ENCODE measurements at regions not wholly inside any gene's neighbourhood (a gene's known extent, or its start where the extent isn't known, plus 50 kb on each side); places are given as distances from the start of the nearest gene placed in this dataset.

DNA sequence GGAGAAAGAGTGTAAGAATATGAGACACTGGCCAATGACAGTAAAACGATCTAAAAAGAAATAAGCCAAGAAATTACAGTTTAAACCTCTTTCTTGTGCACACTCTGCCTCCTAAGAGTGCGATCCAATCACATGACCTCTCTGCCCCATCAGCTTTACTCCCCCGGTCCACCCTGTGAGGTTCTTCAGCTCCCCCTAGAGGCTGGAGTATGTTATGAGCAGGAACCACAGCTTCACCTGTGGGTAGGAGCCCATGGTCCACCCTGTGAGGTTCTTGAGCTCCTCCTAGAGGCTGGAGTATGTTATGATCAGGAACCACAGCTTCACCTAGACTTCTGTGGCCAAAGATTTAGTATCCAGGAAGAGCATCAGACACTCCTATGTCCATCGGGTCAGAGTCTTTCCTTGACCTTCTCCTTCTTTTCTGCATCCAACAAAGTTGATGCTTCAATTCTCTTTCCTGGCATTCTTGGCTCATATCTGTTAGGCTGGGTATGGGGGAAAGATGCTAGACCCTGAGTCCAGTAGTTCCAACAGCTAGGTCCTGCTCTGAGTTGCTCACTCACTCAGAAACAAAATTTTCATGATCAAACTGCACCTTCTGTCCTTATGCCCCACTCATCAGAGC, 164.0 kb downstream of the MINAR1 start:
- no peaks in the 10 kb centered on the region for H3K36me3 Mint-ChIP-seq (ENCODE audit: insufficient read depth)
- H3K9me3 Mint-ChIP-seq, result no peaks in the 10 kb centered on the region
- no peaks in the 10 kb centered on the region for H3K4me1 Mint-ChIP-seq
- H3K27me3 Mint-ChIP-seq, result peaks cover 54% of the 10 kb centered on the region
- DNase-seq (ENCODE audit: low spot score in 2 of 2) (no peak), ATAC-seq (replicated peaks; ENCODE audit: extremely low read depth, poor library complexity, severe bottlenecking) (no peak)
- no peak overlapping the region for H3K4me3 Mint-ChIP-seq
- no peak overlapping the region for H3K27ac Mint-ChIP-seq (ENCODE audit: low read depth)

GRCh38 chr15:79598639-79599038, 166.5 kb downstream of the MINAR1 start:
- H3K4me3 Mint-ChIP-seq, result no peak overlapping the region
- DNase-seq (ENCODE audit: low spot score in 2 of 2), result no peak
- no peak for ATAC-seq (replicated peaks; ENCODE audit: extremely low read depth, poor library complexity, severe bottlenecking)

DNA sequence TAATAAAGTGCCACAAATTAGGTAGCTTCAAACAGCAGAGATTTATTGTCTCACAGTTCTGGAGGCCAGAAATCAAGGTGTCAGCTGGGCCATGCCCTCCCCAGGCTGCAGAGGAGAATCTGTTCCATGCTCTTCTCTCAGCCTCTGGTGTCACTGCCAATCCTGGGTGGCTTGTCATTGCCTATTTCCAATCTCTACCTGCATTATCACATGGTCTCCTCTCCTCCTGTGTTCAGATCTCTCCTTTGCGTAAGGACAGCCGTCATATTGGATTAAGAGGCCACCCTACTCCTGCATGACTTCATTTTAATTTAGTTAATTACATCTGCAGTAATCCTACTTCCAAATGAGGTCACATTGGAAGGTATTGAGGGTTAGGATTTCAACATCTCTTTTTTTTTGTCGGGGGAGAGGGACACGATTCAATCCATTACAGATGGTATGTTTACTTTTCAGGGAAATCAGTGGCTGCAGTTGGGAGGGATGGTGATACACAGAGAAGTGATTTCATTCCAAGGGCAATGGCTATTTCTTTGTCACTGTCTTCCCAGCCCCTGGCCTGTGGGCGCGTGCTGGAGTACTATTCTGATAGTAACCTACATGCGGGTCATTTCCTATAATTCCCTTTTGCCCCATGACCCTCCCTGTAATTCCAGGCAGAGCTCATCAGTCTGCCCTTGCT, 169.4 kb downstream of the MINAR1 start:
- DNase-seq (ENCODE audit: low spot score in 2 of 2) (no peak), ATAC-seq (replicated peaks; ENCODE audit: extremely low read depth, poor library complexity, severe bottlenecking) (no peak)
- no peak overlapping the region for H3K4me3 Mint-ChIP-seq
- H3K9me3 Mint-ChIP-seq, result no peaks in the 10 kb centered on the region
- H3K27me3 Mint-ChIP-seq, result peaks cover 42% of the 10 kb centered on the region
- no peaks in the 10 kb centered on the region for H3K36me3 Mint-ChIP-seq (ENCODE audit: insufficient read depth)
- H3K4me1 Mint-ChIP-seq, result no peaks in the 10 kb centered on the region
- H3K27ac Mint-ChIP-seq (ENCODE audit: low read depth), result no peak overlapping the region

More at GRCh38 chr15:79598639-79599038, 166.5 kb downstream of the MINAR1 start:
- peaks cover 45% of the 10 kb centered on the region for H3K27me3 Mint-ChIP-seq
- no peaks in the 10 kb centered on the region for H3K36me3 Mint-ChIP-seq (ENCODE audit: insufficient read depth)
- no peak overlapping the region for H3K27ac Mint-ChIP-seq (ENCODE audit: low read depth)
- H3K4me1 Mint-ChIP-seq, result no peaks in the 10 kb centered on the region
- no peaks in the 10 kb centered on the region for H3K9me3 Mint-ChIP-seq

GRCh38 chr15:79602180-79602579, 170.0 kb downstream of the MINAR1 start:
- Mint-ChIP-seq H3K4me3 (no peak overlapping the region), H3K4me1 (no peaks in the 10 kb centered on the region), H3K27me3 (peaks cover 48% of the 10 kb centered on the region), H3K27ac (ENCODE audit: low read depth) (no peak overlapping the region), H3K36me3 (ENCODE audit: insufficient read depth) (no peaks in the 10 kb centered on the region), H3K9me3 (no peaks in the 10 kb centered on the region)
- ATAC-seq (replicated peaks; ENCODE audit: extremely low read depth, poor library complexity, severe bottlenecking) (no peak), DNase-seq (ENCODE audit: low spot score in 2 of 2) (no peak)

GRCh38 chr15:79602731-79603130, 170.6 kb downstream of the MINAR1 start:
- H3K27ac Mint-ChIP-seq (ENCODE audit: low read depth), result no peak overlapping the region
- H3K4me3 Mint-ChIP-seq, result no peak overlapping the region
- H3K9me3 Mint-ChIP-seq, result no peaks in the 10 kb centered on the region
- no peaks in the 10 kb centered on the region for H3K36me3 Mint-ChIP-seq (ENCODE audit: insufficient read depth)
- no peaks in the 10 kb centered on the region for H3K4me1 Mint-ChIP-seq
- H3K27me3 Mint-ChIP-seq, result peaks cover 52% of the 10 kb centered on the region
- ATAC-seq (replicated peaks; ENCODE audit: extremely low read depth, poor library complexity, severe bottlenecking) (no peak), DNase-seq (ENCODE audit: low spot score in 2 of 2) (no peak)

DNA sequence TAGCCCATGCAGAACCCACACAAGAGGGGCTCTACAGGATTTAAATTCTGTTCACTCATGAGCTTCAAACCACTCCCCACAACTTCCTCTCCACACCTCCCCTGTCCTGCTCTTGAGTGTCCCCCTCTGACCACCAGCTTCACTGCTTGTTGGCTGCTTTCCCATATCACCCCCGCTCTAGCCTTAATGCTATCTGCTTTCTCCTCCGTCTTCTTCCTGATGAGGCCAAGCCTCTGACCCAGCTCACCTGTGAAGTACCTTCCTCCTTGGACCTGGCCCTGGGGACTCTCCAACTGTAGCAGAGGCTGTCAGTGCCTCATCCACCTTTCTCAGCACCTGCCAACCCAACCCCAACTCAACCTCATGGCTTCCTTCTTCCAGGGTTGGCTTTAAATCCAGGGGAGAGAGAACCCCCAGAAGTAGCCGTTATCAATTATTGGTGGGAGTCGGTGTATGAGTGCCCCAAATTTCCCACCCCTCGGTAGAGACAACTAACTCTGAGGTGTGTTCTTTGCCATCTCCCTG, 174.8 kb downstream of the MINAR1 start:
- DNase-seq (ENCODE audit: low spot score in 2 of 2) (no peak), ATAC-seq (replicated peaks; ENCODE audit: extremely low read depth, poor library complexity, severe bottlenecking) (no peak)
- Mint-ChIP-seq H3K9me3 (no peaks in the 10 kb centered on the region), H3K4me3 (no peak overlapping the region), H3K27me3 (peaks cover 19% of the 10 kb centered on the region), H3K4me1 (no peaks in the 10 kb centered on the region), H3K36me3 (ENCODE audit: insufficient read depth) (no peaks in the 10 kb centered on the region), H3K27ac (ENCODE audit: low read depth) (no peak overlapping the region)

- ATAC-seq (replicated peaks; ENCODE audit: extremely low read depth, poor library complexity, severe bottlenecking) (no peak), DNase-seq (ENCODE audit: low spot score in 2 of 2) (no peak)
- Mint-ChIP-seq H3K27ac (ENCODE audit: low read depth) (no peak overlapping the region), H3K4me3 (no peak overlapping the region), H3K4me1 (no peaks in the 10 kb centered on the region), H3K27me3 (peaks cover 21% of the 10 kb centered on the region), H3K9me3 (no peaks in the 10 kb centered on the region), H3K36me3 (ENCODE audit: insufficient read depth) (no peaks in the 10 kb centered on the region)
Measured at GRCh38 chr15:79608066-79608864, 176.1 kb downstream of the MINAR1 start.

GRCh38 chr15:79609506-79609905, 177.4 kb downstream of the MINAR1 start:
- H3K36me3 Mint-ChIP-seq (ENCODE audit: insufficient read depth), result no peaks in the 10 kb centered on the region

GRCh38 chr15:79610021-79610420, 177.9 kb downstream of the MINAR1 start:
- ATAC-seq (replicated peaks; ENCODE audit: extremely low read depth, poor library complexity, severe bottlenecking), result no peak
- Mint-ChIP-seq H3K27me3 (peaks cover 21% of the 10 kb centered on the region), H3K27ac (ENCODE audit: low read depth) (no peak overlapping the region), H3K4me3 (no peak overlapping the region), H3K36me3 (ENCODE audit: insufficient read depth) (no peaks in the 10 kb centered on the region), H3K9me3 (no peaks in the 10 kb centered on the region), H3K4me1 (no peaks in the 10 kb centered on the region)
- no peak for DNase-seq (ENCODE audit: low spot score in 2 of 2)

More at GRCh38 chr15:79609506-79609905, 177.4 kb downstream of the MINAR1 start:
- ATAC-seq (replicated peaks; ENCODE audit: extremely low read depth, poor library complexity, severe bottlenecking), result no peak
- peaks cover 21% of the 10 kb centered on the region for H3K27me3 Mint-ChIP-seq
- no peak overlapping the region for H3K4me3 Mint-ChIP-seq
- H3K4me1 Mint-ChIP-seq, result no peaks in the 10 kb centered on the region
- no peak overlapping the region for H3K27ac Mint-ChIP-seq (ENCODE audit: low read depth)
- DNase-seq (ENCODE audit: low spot score in 2 of 2), result no peak
- no peaks in the 10 kb centered on the region for H3K9me3 Mint-ChIP-seq

- no peak for ATAC-seq (replicated peaks; ENCODE audit: extremely low read depth, poor library complexity, severe bottlenecking)
- H3K36me3 Mint-ChIP-seq (ENCODE audit: insufficient read depth), result no peaks in the 10 kb centered on the region
- DNase-seq (ENCODE audit: low spot score in 2 of 2), result no peak
- H3K9me3 Mint-ChIP-seq, result no peaks in the 10 kb centered on the region
- H3K27ac Mint-ChIP-seq (ENCODE audit: low read depth), result no peak overlapping the region
- H3K27me3 Mint-ChIP-seq, result peaks cover 20% of the 10 kb centered on the region
- H3K4me3 Mint-ChIP-seq, result no peak overlapping the region
- no peaks in the 10 kb centered on the region for H3K4me1 Mint-ChIP-seq
Measured at GRCh38 chr15:79615754-79616153, 183.6 kb downstream of the MINAR1 start.

DNA sequence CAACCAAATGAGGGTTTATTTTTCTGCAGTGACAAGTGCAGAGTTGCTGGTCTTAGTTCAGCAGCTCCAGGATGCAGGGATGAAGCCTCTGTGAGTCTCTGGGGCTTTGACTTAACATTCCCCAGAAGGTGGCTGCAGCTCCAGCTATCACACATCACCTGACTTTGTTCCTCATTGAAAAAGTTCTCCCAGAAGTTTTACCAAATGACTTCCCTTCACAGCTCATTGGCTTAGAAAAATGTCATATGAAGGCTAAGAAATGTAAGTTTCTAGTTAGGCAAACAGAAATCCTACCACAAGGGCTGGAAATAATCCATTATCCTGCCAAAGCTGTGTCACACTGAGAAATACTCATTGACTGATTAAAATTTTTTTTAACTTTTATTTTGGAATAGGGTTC, 184.9 kb downstream of the MINAR1 start:
- H3K36me3 Mint-ChIP-seq (ENCODE audit: insufficient read depth), result no peaks in the 10 kb centered on the region
- H3K9me3 Mint-ChIP-seq, result no peaks in the 10 kb centered on the region
- no peak for ATAC-seq (replicated peaks; ENCODE audit: extremely low read depth, poor library complexity, severe bottlenecking)
- peaks cover 33% of the 10 kb centered on the region for H3K27me3 Mint-ChIP-seq
- no peak for DNase-seq (ENCODE audit: low spot score in 2 of 2)
- no peaks in the 10 kb centered on the region for H3K4me1 Mint-ChIP-seq
- H3K4me3 Mint-ChIP-seq, result no peak overlapping the region
- no peak overlapping the region for H3K27ac Mint-ChIP-seq (ENCODE audit: low read depth)

DNA sequence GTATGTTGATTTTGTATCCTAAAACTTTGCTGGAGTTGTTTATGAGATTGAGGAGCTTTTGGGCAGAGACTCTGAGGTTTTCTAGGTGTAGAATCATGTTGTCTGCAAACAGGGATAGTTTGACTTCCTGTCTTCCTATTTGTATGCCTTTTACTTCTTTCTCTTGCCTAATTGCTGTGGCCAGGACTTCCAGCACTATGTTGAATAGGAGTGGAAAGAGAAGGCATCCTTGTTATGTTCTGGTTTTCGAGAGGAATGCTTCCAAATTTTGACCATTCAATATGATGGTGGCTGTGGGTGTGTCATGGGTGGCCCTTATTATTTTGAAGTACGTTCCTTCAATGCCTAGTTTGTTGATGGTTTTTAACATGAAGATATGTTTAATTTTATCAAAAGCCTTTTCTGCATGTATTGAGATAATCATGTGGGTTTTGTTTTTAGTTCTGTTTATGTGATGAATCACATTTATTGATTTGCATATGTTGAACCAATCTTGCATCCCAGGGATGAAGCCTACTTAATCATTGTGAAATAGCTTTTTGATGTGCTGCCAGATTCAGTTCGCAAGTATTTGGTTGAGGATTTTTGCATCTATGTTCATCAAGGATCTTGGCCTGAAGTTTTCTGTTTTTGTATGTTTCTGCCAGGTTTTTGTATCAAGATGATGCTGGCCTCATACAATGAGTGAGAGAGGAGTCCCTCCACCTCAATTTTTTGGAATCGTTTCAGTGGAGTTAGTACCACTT, 188.1 kb downstream of the MINAR1 start:
- no peak overlapping the region for H3K4me3 Mint-ChIP-seq
- DNase-seq (ENCODE audit: low spot score in 2 of 2), result no peak
- peaks cover 54% of the 10 kb centered on the region for H3K27me3 Mint-ChIP-seq

More for the DNA sequence above, 188.1 kb downstream of the MINAR1 start:
- Mint-ChIP-seq H3K27ac (ENCODE audit: low read depth) (no peak overlapping the region), H3K4me1 (no peaks in the 10 kb centered on the region), H3K36me3 (ENCODE audit: insufficient read depth) (no peaks in the 10 kb centered on the region), H3K9me3 (no peaks in the 10 kb centered on the region)
- no peak for ATAC-seq (replicated peaks; ENCODE audit: extremely low read depth, poor library complexity, severe bottlenecking)
